ENCODE measurements at regions not wholly inside any gene's neighbourhood (a gene's known extent, or its start where the extent isn't known, plus 50 kb on each side); places are given as distances from the start of the nearest gene placed in this dataset.

- DNase-seq = no peak
Observed at GRCh38 chr12:61701471-61701870, 558.7 kb upstream of the USP15 start.

GRCh38 chr12:61706783-61707182 lies 553.4 kb upstream of the USP15 start:
- DNase-seq = no peak

- DNase-seq = no peak
Observed at GRCh38 chr12:61713121-61713520, 547.1 kb upstream of the USP15 start.

GRCh38 chr12:61717986-61718385 lies 542.2 kb upstream of the USP15 start:
- no peak for DNase-seq

- no peak for DNase-seq
Observed at GRCh38 chr12:61739925-61740324, 520.3 kb upstream of the USP15 start.

- DNase-seq = no peak
Observed at GRCh38 chr12:61750604-61751003, 509.6 kb upstream of the USP15 start.

GRCh38 chr12:61754214-61754613 lies 506.0 kb upstream of the USP15 start:
- DNase-seq = no peak

- no peak for DNase-seq
Observed at GRCh38 chr12:61757831-61758505, 502.2 kb upstream of the USP15 start.

GRCh38 chr12:61758661-61759060 lies 501.5 kb upstream of the USP15 start:
- no peak for DNase-seq

GRCh38 chr12:61765926-61766325 lies 494.3 kb upstream of the USP15 start:
- no peak for DNase-seq

GRCh38 chr12:61780435-61780834 lies 479.8 kb upstream of the USP15 start:
- DNase-seq = no peak

- no peak for DNase-seq
Observed at GRCh38 chr12:61781021-61781581, 479.1 kb upstream of the USP15 start.

GRCh38 chr12:61796846-61797245 lies 463.4 kb upstream of the USP15 start:
- no peak for DNase-seq

- no peak for DNase-seq
Observed at GRCh38 chr12:61797266-61797665, 462.9 kb upstream of the USP15 start.

GRCh38 chr12:61798778-61799177 lies 461.4 kb upstream of the USP15 start:
- DNase-seq = no peak

GRCh38 chr12:61804301-61804700 lies 455.9 kb upstream of the USP15 start:
- DNase-seq = no peak

GRCh38 chr12:61808856-61809255 lies 451.3 kb upstream of the USP15 start:
- no peak for DNase-seq

GRCh38 chr12:61810486-61810885 lies 449.7 kb upstream of the USP15 start:
- DNase-seq = no peak

- DNase-seq = no peak
Observed at GRCh38 chr12:61821381-61821780, 438.8 kb upstream of the USP15 start.

- no peak for DNase-seq
Observed at GRCh38 chr12:61823102-61823501, 437.1 kb upstream of the USP15 start.

- no peak for DNase-seq
Observed at GRCh38 chr12:61846765-61847164, 413.4 kb upstream of the USP15 start.

- DNase-seq = no peak
Observed at GRCh38 chr12:61848893-61849292, 411.3 kb upstream of the USP15 start.

GRCh38 chr12:61853945-61854344 lies 406.3 kb upstream of the USP15 start:
- DNase-seq = no peak

- no peak for DNase-seq
Observed at GRCh38 chr12:61854902-61855301, 405.3 kb upstream of the USP15 start.

GRCh38 chr12:61857968-61858367 lies 402.2 kb upstream of the USP15 start:
- no peak for DNase-seq

Data from NCI-H187 (cell line).